ENCODE measurements at regions not wholly inside any gene's neighbourhood (a gene's known extent, or its start where the extent isn't known, plus 50 kb on each side); places are given as distances from the start of the nearest gene placed in this dataset.

GRCh38 chr14:84029246-84029645 lies 1500.7 kb upstream of the FLRT2 start:
- TF ChIP-seq POLR2A (IDR thresholded peaks at IDR 0.05) (no peak), CTCF (IDR thresholded peaks at IDR 0.05) (no peak), EP300 (IDR thresholded peaks at IDR 0.05) (no peak)

Measured in ovary (tissue), 3 donors.